C4-2B (cell line): ENCODE measurements at regions not wholly inside any gene's neighbourhood (a gene's known extent, or its start where the extent isn't known, plus 50 kb on each side); places are given as distances from the start of the nearest gene placed in this dataset.

Experiments
- ZFX ChIP-seq: fragments of 450-650 bp; IDR thresholded peaks from 2 replicates; pipeline ENCODE4 v1.6.1; 2017
- TF ChIP-seq, protein P1 (sequence below): fragments of 450-650 bp; conservative IDR thresholded peaks from 2 replicates; pipeline ENCODE4 v1.5.1; 2017; ENCODE audit warnings: mild to moderate bottlenecking

DNA sequence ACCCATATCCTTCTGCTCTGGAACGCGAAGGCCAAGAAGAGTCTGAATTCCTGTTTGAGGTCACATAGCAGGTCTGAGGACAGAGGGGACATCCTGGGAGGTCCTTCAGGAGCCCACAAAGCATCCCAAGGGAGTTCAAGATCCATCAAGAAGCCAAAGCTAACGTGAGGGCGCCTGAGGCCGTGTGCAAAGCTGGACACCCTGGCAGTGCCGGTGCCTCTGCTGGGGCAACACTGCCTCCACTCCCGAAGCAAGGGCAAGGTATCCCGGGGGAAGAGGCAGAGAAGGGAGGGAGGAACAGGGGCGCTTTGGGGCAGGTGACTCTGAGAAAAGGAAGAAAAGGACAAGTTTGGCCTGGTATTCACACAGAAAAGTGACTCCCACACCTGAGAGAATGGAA is 50.3 kb upstream of the CDON start:
- TF ChIP-seq, protein P1, sequence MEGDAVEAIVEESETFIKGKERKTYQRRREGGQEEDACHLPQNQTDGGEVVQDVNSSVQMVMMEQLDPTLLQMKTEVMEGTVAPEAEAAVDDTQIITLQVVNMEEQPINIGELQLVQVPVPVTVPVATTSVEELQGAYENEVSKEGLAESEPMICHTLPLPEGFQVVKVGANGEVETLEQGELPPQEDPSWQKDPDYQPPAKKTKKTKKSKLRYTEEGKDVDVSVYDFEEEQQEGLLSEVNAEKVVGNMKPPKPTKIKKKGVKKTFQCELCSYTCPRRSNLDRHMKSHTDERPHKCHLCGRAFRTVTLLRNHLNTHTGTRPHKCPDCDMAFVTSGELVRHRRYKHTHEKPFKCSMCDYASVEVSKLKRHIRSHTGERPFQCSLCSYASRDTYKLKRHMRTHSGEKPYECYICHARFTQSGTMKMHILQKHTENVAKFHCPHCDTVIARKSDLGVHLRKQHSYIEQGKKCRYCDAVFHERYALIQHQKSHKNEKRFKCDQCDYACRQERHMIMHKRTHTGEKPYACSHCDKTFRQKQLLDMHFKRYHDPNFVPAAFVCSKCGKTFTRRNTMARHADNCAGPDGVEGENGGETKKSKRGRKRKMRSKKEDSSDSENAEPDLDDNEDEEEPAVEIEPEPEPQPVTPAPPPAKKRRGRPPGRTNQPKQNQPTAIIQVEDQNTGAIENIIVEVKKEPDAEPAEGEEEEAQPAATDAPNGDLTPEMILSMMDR, result no peak
- no peak for TF ChIP-seq ZFX
